ENCODE measurements at regions not wholly inside any gene's neighbourhood (a gene's known extent, or its start where the extent isn't known, plus 50 kb on each side); places are given as distances from the start of the nearest gene placed in this dataset.

DNA sequence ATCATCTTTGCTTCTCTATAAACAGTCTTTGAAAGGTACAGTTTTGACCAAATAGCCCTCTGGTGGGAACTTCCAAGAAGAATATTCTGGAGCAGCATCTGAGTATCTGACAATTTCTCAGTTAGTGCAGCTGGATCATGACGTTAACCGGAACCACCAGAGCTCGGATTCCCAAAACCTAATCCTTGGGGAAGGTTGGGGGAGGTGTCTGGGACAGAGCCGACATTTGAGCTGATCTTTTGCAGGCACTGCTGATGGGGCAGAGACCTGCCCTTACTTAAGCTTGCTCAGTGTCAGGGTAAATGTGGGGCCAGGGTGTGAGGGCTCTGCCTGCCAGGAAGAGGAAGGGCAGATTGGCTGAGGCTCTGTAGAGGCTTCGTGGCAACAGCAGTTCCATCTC, 416.6 kb downstream of the DHX35 start:
- H3K27me3 ChIP-seq, result no peaks in the 10 kb centered on the region
- no peak for TF ChIP-seq EP300 (IDR thresholded peaks at IDR 0.05)
- no peak for TF ChIP-seq POLR2AphosphoS5 (IDR thresholded peaks at IDR 0.05)
- TF ChIP-seq, protein P1, sequence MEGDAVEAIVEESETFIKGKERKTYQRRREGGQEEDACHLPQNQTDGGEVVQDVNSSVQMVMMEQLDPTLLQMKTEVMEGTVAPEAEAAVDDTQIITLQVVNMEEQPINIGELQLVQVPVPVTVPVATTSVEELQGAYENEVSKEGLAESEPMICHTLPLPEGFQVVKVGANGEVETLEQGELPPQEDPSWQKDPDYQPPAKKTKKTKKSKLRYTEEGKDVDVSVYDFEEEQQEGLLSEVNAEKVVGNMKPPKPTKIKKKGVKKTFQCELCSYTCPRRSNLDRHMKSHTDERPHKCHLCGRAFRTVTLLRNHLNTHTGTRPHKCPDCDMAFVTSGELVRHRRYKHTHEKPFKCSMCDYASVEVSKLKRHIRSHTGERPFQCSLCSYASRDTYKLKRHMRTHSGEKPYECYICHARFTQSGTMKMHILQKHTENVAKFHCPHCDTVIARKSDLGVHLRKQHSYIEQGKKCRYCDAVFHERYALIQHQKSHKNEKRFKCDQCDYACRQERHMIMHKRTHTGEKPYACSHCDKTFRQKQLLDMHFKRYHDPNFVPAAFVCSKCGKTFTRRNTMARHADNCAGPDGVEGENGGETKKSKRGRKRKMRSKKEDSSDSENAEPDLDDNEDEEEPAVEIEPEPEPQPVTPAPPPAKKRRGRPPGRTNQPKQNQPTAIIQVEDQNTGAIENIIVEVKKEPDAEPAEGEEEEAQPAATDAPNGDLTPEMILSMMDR (IDR thresholded peaks at IDR 0.05), result no peak
- TF ChIP-seq POLR2A (IDR thresholded peaks at IDR 0.05), result no peak
- H3K36me3 ChIP-seq, result no peaks in the 10 kb centered on the region
- no peak for ATAC-seq
- 61% methylated on average over 4 of the region's 5 CpGs; no CpG with 5 or more reads in 1 of the 2 donors for WGBS, 2 donors (ENCODE audit: low coverage in 1 of 2)
- H3K27ac ChIP-seq, result no peak overlapping the region
- H3K4me3 ChIP-seq, result no peak overlapping the region
- no peaks in the 10 kb centered on the region for H3K4me1 ChIP-seq
- no peaks in the 10 kb centered on the region for H3K9me3 ChIP-seq

DNA sequence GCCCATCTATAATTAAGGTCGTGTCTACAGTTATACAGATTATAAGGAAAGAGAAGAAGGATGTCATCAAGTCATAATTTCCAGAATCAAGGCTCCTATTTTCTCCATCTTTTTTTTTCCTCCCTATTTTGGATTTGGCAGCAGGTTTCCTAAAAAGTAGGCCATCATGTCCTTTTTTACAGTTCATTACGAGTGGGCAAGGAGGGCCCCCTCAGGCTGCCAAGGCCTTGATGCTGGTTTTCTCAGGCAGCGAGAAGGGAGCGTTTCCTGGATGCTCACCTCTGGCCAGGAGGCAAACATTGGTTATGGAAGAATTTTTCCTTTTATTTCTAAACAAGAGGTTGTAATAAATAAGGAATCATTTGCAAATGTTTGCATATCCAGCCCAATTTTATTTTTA, 414.6 kb downstream of the DHX35 start:
- Histone ChIP-seq H3K4me3 (no peak overlapping the region), H3K9me3 (no peaks in the 10 kb centered on the region), H3K27me3 (no peaks in the 10 kb centered on the region), H3K27ac (no peak overlapping the region), H3K36me3 (no peaks in the 10 kb centered on the region), H3K4me1 (no peaks in the 10 kb centered on the region)
- ATAC-seq, result no peak
- WGBS, 2 donors (ENCODE audit: low coverage in 1 of 2), result 64 to 78% methylated on average over 4 of the region's 4 CpGs
- TF ChIP-seq POLR2AphosphoS5 (IDR thresholded peaks at IDR 0.05), result no peak
- TF ChIP-seq, protein P1 (IDR thresholded peaks at IDR 0.05), result no peak
- TF ChIP-seq EP300 (IDR thresholded peaks at IDR 0.05), result no peak
- no peak for TF ChIP-seq POLR2A (IDR thresholded peaks at IDR 0.05)

DNA sequence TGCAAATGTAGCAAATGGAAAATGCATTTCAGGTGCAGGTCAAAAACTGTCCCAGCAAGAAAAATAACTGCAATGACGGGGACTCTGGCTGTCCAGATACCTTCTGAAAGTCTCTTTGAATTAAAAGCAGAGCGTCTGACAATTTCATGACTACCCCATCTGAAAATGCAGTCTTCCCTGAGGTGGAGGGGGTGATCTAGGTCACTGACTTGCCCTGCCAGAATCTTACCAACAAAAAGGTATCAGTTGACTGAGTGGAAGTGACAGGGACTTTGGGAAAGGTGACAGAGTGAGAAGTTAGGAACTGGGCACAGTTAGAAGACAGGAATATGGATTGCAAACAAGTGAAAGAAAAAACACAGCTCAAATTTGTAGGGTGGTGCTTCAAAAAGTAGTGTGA, 402.2 kb downstream of the DHX35 start:
- H3K9me3 ChIP-seq, result no peaks in the 10 kb centered on the region
- WGBS, 2 donors (ENCODE audit: low coverage in 1 of 2), result 79% methylated on average over 2 of the region's 2 CpGs
- ATAC-seq, result no peak
- no peaks in the 10 kb centered on the region for H3K36me3 ChIP-seq
- H3K27ac ChIP-seq, result no peak overlapping the region
- no peaks in the 10 kb centered on the region for H3K27me3 ChIP-seq
- TF ChIP-seq POLR2AphosphoS5 (IDR thresholded peaks at IDR 0.05) (no peak), EP300 (IDR thresholded peaks at IDR 0.05) (no peak), POLR2A (IDR thresholded peaks at IDR 0.05) (no peak)
- TF ChIP-seq, protein P1 (IDR thresholded peaks at IDR 0.05), result no peak
- no peak overlapping the region for H3K4me3 ChIP-seq
- H3K4me1 ChIP-seq, result no peaks in the 10 kb centered on the region

DNA sequence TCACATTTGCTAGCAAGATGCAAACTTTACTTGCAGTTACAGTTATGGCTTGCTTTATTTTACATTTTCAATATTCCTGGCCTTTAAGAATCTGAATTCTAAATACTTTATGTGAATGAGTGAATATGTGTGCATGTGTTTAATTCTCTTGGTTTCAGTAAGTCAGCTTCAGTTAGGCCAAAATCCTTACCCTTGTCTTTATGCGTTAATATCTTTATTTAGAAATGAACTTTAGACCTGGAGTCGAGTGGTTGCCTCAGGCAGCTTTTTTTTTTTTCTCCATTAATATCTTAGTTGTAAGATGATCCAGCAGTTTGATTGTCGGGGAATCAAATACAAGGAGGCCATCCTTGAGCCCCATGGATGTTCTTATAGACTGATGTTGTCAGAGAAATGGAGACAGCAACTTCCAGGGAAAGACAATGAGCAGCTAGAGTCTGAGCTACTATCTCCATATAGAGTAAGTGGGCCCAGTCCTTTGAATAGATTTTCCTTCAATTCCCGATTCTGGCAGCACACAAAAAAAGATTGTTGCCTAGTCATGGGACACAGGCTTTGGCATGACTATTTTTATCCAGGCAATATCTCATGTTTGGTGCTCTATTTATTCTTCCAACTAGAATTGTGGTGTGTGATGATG, 398.0 kb downstream of the DHX35 start:
- no peak overlapping the region for H3K4me3 ChIP-seq
- H3K4me1 ChIP-seq, result peaks cover 0 to 6% (median 0%) of the 10 kb centered on the region in 3 donors
- no peaks in the 10 kb centered on the region for H3K27me3 ChIP-seq
- WGBS, 2 donors (ENCODE audit: low coverage in 1 of 2), result 78 to 86% methylated on average over 2 to 4 of the region's 4 CpGs
- H3K9me3 ChIP-seq, result no peaks in the 10 kb centered on the region
- ATAC-seq, result no peak
- no peak for TF ChIP-seq POLR2A (IDR thresholded peaks at IDR 0.05)
- H3K36me3 ChIP-seq, result no peaks in the 10 kb centered on the region
- no peak overlapping the region for H3K27ac ChIP-seq

DNA sequence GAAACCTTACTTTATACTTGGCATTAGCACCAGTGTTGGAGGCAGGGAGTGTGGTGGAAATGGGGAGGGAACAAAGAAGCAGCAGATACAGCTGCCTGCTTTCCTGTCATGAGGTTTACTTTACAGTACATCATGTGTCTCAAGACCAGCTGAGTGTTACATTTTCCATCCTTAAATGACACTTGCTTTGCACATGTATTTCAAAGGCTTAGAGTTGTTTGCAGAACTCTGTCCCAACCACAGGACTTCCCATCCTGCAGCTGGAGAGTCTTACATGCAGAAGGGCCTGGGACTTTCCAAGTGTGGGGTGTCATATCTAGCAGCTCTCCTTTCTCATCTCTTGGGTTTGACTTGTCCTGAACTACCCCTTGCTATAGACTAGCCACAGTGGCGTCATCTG, 395.9 kb downstream of the DHX35 start:
- ATAC-seq, result peak; percentile 75
- 42% methylated on average over 1 of the region's 1 CpG; no CpG with 5 or more reads in 1 of the 2 donors for WGBS, 2 donors (ENCODE audit: low coverage in 1 of 2)
- Histone ChIP-seq H3K36me3 (no peaks in the 10 kb centered on the region), H3K9me3 (no peaks in the 10 kb centered on the region), H3K27ac (no peak overlapping the region), H3K4me1 (peaks cover 0 to 6% (median 0%) of the 10 kb centered on the region in 3 donors), H3K27me3 (no peaks in the 10 kb centered on the region), H3K4me3 (no peak overlapping the region)
- TF ChIP-seq POLR2AphosphoS5 (IDR thresholded peaks at IDR 0.05), result no peak
- no peak for TF ChIP-seq EP300 (IDR thresholded peaks at IDR 0.05)
- TF ChIP-seq, protein P1 (IDR thresholded peaks at IDR 0.05), result no peak
- TF ChIP-seq POLR2A (IDR thresholded peaks at IDR 0.05), result no peak
